Keratinocyte (primary cell): ENCODE measurements at regions not wholly inside any gene's neighbourhood (a gene's known extent, or its start where the extent isn't known, plus 50 kb on each side); places are given as distances from the start of the nearest gene placed in this dataset.

Experiments
- DNase-seq: peaks from one replicate; pipeline ENCODE4 v3.0.0-alpha.2; 2011; ENCODE audit warnings: low read depth, missing footprints, low spot score
- FAIRE-seq: peaks from 2 replicates; lab custom pipeline; 2011; peaks lifted over from hg19 to GRCh38; lab: Jason Lieb, UNC
- H2AFZ ChIP-seq: 2 replicates; pipeline ENCODE4 v1.6.0; 2012; ENCODE audit warnings: low read length, control low read depth, inconsistent platforms; ENCODE audit not compliant: control insufficient read depth
- H3K27ac ChIP-seq: 2 replicates; pipeline ENCODE4 v1.5.1; 2011; ENCODE audit warnings: low read length; ENCODE audit not compliant: control insufficient read depth, insufficient read depth
- H3K27me3 ChIP-seq: 3 replicates; pipeline ENCODE4 v1.6.0; 2011; ENCODE audit warnings: low read length; ENCODE audit not compliant: control insufficient read depth, insufficient read depth; ENCODE audit errors: extremely low read depth
- H3K36me3 ChIP-seq, 2 experiments: 2 replicates in 1 of 2; 3 replicates in 1 of 2; pipeline ENCODE4 v1.5.1; 2011; ENCODE audit warnings: low read length in 2 of 2, mild to moderate bottlenecking in 1 of 2; ENCODE audit not compliant: control insufficient read depth in 2 of 2, insufficient read depth in 2 of 2; ENCODE audit errors: extremely low read depth in 1 of 2
- H3K4me1 ChIP-seq: 3 replicates; pipeline ENCODE4 v1.5.1; 2011; ENCODE audit warnings: low read length; ENCODE audit not compliant: control insufficient read depth, insufficient read depth; ENCODE audit errors: extremely low read depth
- H3K4me2 ChIP-seq: 3 replicates; pipeline ENCODE4 v1.6.0; 2011; ENCODE audit warnings: low read depth, low read length; ENCODE audit not compliant: control insufficient read depth, insufficient read depth; ENCODE audit errors: extremely low read depth
- H3K4me3 ChIP-seq, 3 experiments: fragments of 200-600 bp in 1 of 3; sonication (generic) in 1 of 3; 2 replicates in 2 of 3; 3 replicates in 1 of 3; pipeline ENCODE4 v1.5.1; 2011 to 2016; ENCODE audit warnings: low read length in 3 of 3, mild to moderate bottlenecking in 3 of 3, control low read depth in 2 of 3, inconsistent platforms in 1 of 3, low read depth in 1 of 3, mixed read lengths in 1 of 3, mixed run types in 1 of 3, moderate library complexity in 1 of 3; ENCODE audit not compliant: control insufficient read depth in 2 of 3, insufficient read depth in 2 of 3; ENCODE audit errors: extremely low read depth in 1 of 3
- H3K79me2 ChIP-seq: 2 replicates; pipeline ENCODE4 v1.6.0; 2012; ENCODE audit warnings: low read length; ENCODE audit not compliant: control insufficient read depth, insufficient read depth
- H3K9ac ChIP-seq: 3 replicates; pipeline ENCODE4 v1.6.0; 2011; ENCODE audit warnings: low read length; ENCODE audit not compliant: control insufficient read depth, insufficient read depth; ENCODE audit errors: extremely low read depth
- H3K9me1 ChIP-seq: 3 replicates; pipeline ENCODE4 v1.6.0; 2011; ENCODE audit warnings: low read length; ENCODE audit not compliant: control insufficient read depth, insufficient read depth; ENCODE audit errors: extremely low read depth
- H3K9me3 ChIP-seq: 2 replicates; pipeline ENCODE4 v1.5.1; 2012; ENCODE audit warnings: low read depth, low read length; ENCODE audit not compliant: control insufficient read depth
- H4K20me1 ChIP-seq: 3 replicates; pipeline ENCODE4 v1.6.0; 2011; ENCODE audit warnings: low read length; ENCODE audit not compliant: control insufficient read depth, insufficient read depth; ENCODE audit errors: extremely low read depth
- EZH2 ChIP-seq: IDR thresholded peaks from one replicate; pipeline ENCODE4 v1.6.1; 2012; ENCODE audit warnings: inconsistent platforms, mild to moderate bottlenecking, low read length, moderate library complexity
- dilution Hi-C: fragments of 300-500 bp; cut with MboI; formaldehyde crosslinking; loops from one replicate; pipeline ENCODE4 v1.7.0; 2020; ENCODE audit warnings: low sequenced_read_pairs; ENCODE audit not compliant: extremely low pct_ligation_motif_present
- TF ChIP-seq, protein P1 (sequence below), 3 experiments: IDR thresholded peaks in 1 of 3; conservative IDR thresholded peaks in 1 of 3; optimal IDR thresholded peaks in 1 of 3; 2 replicates in 2 of 3; 3 replicates in 1 of 3; pipeline versions ENCODE3 to v1.5.1; 2011; ENCODE audit warnings: low read length in 3 of 3, mild to moderate bottlenecking in 3 of 3, moderate library complexity in 2 of 3, control low read depth in 1 of 3, inconsistent platforms in 1 of 3; ENCODE audit not compliant: insufficient read depth in 2 of 3; ENCODE audit errors: extremely low read depth in 1 of 3

DNA sequence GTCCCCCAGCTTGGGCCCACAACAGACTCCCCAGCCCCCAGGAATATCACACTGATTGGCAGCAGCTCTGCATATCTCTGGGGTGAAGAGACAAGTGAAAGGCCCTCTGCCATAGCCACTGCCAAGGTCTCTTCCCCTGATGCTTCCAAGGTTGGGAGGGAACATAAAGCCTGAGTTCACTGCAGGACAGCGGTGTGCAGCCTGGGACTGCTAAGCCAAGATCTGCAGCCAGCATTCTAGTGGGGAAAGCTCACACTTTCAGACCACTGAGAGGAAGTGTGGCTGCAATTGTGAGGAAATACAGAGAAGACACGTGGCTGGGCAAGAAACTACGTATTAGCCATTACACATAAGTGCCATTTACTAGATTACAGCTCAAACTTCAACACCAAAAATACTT, 100.7 kb downstream of the MAIP1 start:
- TF ChIP-seq, protein P1, sequence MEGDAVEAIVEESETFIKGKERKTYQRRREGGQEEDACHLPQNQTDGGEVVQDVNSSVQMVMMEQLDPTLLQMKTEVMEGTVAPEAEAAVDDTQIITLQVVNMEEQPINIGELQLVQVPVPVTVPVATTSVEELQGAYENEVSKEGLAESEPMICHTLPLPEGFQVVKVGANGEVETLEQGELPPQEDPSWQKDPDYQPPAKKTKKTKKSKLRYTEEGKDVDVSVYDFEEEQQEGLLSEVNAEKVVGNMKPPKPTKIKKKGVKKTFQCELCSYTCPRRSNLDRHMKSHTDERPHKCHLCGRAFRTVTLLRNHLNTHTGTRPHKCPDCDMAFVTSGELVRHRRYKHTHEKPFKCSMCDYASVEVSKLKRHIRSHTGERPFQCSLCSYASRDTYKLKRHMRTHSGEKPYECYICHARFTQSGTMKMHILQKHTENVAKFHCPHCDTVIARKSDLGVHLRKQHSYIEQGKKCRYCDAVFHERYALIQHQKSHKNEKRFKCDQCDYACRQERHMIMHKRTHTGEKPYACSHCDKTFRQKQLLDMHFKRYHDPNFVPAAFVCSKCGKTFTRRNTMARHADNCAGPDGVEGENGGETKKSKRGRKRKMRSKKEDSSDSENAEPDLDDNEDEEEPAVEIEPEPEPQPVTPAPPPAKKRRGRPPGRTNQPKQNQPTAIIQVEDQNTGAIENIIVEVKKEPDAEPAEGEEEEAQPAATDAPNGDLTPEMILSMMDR (optimal IDR thresholded peaks at IDR 0.05 in 1 of 3, IDR thresholded peaks at IDR 0.05 in 1 of 3, conservative IDR thresholded peaks at IDR 0.05 in 1 of 3; ENCODE audit: extremely low read depth in 1 of 3, insufficient read depth in 2 of 3, low read length in 3 of 3): no peak
- no peak for TF ChIP-seq EZH2
- no peaks in the 10 kb centered on the region for H3K36me3 ChIP-seq
- H3K79me2 ChIP-seq: no peaks in the 10 kb centered on the region
- H3K27me3 ChIP-seq: no peaks in the 10 kb centered on the region
- H3K4me2 ChIP-seq: no peak overlapping the region
- H3K27ac ChIP-seq: no peak overlapping the region
- H3K9ac ChIP-seq: no peak overlapping the region
- no peaks in the 10 kb centered on the region for H3K4me1 ChIP-seq
- no peaks in the 10 kb centered on the region for H4K20me1 ChIP-seq
- H2AFZ ChIP-seq: no peak overlapping the region
- dilution Hi-C loops: no loop called here
- FAIRE-seq (no peak), DNase-seq (no peak)
- no peaks in the 10 kb centered on the region for H3K9me3 ChIP-seq
- H3K4me3 ChIP-seq: no peak overlapping the region
- H3K9me1 ChIP-seq: no peaks in the 10 kb centered on the region

DNA sequence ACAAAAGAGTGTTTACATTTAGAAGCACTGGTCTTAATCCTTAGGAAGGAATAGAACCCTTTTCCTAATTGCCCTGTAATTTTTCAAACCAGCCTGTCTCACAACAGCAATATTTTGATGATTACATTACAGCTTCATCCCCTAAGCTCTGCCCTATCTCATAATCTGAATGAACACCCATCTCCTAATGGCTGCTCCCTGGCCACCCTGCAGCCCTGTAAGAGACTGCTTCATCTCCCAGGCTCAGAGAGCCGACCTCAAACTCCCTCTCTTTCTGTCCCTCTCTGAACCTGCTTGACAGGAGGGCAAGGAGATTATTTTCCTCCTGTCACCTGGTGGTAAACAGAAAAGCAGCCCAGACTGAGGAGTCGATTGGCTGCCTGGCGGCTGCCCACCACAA, 107.8 kb downstream of the MAIP1 start:
- H3K9me1 ChIP-seq: no peaks in the 10 kb centered on the region
- peaks cover 7% of the 10 kb centered on the region for H3K27me3 ChIP-seq
- no peak overlapping the region for H3K4me2 ChIP-seq
- TF ChIP-seq, protein P1 (optimal IDR thresholded peaks at IDR 0.05 in 1 of 3, IDR thresholded peaks at IDR 0.05 in 1 of 3, conservative IDR thresholded peaks at IDR 0.05 in 1 of 3; ENCODE audit: extremely low read depth in 1 of 3, insufficient read depth in 2 of 3, low read length in 3 of 3): no peak
- no peak for TF ChIP-seq EZH2
- no peak overlapping the region for H2AFZ ChIP-seq
- FAIRE-seq: no peak
- H3K4me3 ChIP-seq: no peak overlapping the region
- no peaks in the 10 kb centered on the region for H4K20me1 ChIP-seq
- H3K36me3 ChIP-seq: no peaks in the 10 kb centered on the region
- no peaks in the 10 kb centered on the region for H3K9me3 ChIP-seq
- H3K79me2 ChIP-seq: no peaks in the 10 kb centered on the region
- H3K4me1 ChIP-seq: no peaks in the 10 kb centered on the region
- DNase-seq: no peak
- no peak overlapping the region for H3K9ac ChIP-seq
- H3K27ac ChIP-seq: no peak overlapping the region
- dilution Hi-C loops: no loop called here
